HG02852 (cell line): ENCODE measurements at regions not wholly inside any gene's neighbourhood (a gene's known extent, or its start where the extent isn't known, plus 50 kb on each side); places are given as distances from the start of the nearest gene placed in this dataset.
"Not testable (repeated sequence)": the region's sequence is repeated elsewhere in the genome, so short reads cannot be mapped to it uniquely, and the experiment has no call there.

Source experiments
- ATAC-seq: cut with Tn5 transposase; IDR thresholded peaks from one replicate; pipeline ENCODE4 v1.9.1; 2021; ENCODE audit warnings: mild to moderate bottlenecking, moderate library complexity; ENCODE audit not compliant: unreplicated experiment

GRCh38 chr6:112957536-112957916, 610.4 kb downstream of the RFPL4B start:
- no peak for ATAC-seq

GRCh38 chr6:112960130-112960529, 613.0 kb downstream of the RFPL4B start:
- not testable (repeated sequence) for ATAC-seq

- no peak for ATAC-seq
These were observed 620.8 kb downstream of the RFPL4B start for GRCh38 chr6:112967974-112968373.

GRCh38 chr6:112971651-112972050, 624.5 kb downstream of the RFPL4B start:
- ATAC-seq, result no peak

GRCh38 chr6:112974931-112975330, 627.8 kb downstream of the RFPL4B start:
- ATAC-seq, result not testable (repeated sequence)

- not testable (repeated sequence) for ATAC-seq
These were observed 629.4 kb downstream of the RFPL4B start for GRCh38 chr6:112976579-112976978.

GRCh38 chr6:112979830-112980229, 632.7 kb downstream of the RFPL4B start:
- ATAC-seq, result no peak

- ATAC-seq, result no peak
These were observed 633.5 kb downstream of the RFPL4B start for GRCh38 chr6:112980676-112981075.

GRCh38 chr6:112983713-112984261, 636.7 kb downstream of the RFPL4B start:
- ATAC-seq, result no peak

GRCh38 chr6:112984899-112985298, 637.8 kb downstream of the RFPL4B start:
- ATAC-seq, result no peak

- ATAC-seq, result no peak
These were observed 639.2 kb downstream of the RFPL4B start for GRCh38 chr6:112986321-112986720.

GRCh38 chr6:112988748-112989147, 641.6 kb downstream of the RFPL4B start:
- ATAC-seq, result no peak

GRCh38 chr6:112990971-112991370, 643.8 kb downstream of the RFPL4B start:
- no peak for ATAC-seq

GRCh38 chr6:112991912-112992311, 644.8 kb downstream of the RFPL4B start:
- ATAC-seq, result no peak

- no peak for ATAC-seq
These were observed 650.4 kb downstream of the RFPL4B start for GRCh38 chr6:112997421-112998085.

- ATAC-seq, result no peak
These were observed 656.9 kb downstream of the RFPL4B start for GRCh38 chr6:113004054-113004453.

GRCh38 chr6:113004470-113005270, 657.5 kb downstream of the RFPL4B start:
- no peak for ATAC-seq

GRCh38 chr6:113006494-113006893, 659.4 kb downstream of the RFPL4B start:
- ATAC-seq, result no peak

GRCh38 chr6:113009682-113010081, 662.6 kb downstream of the RFPL4B start:
- ATAC-seq, result no peak

- ATAC-seq, result no peak
These were observed 663.3 kb downstream of the RFPL4B start for GRCh38 chr6:113010196-113010989.

- ATAC-seq, result no peak
These were observed 664.3 kb downstream of the RFPL4B start for GRCh38 chr6:113011389-113011788.
